ENCODE measurements at regions not wholly inside any gene's neighbourhood (a gene's known extent, or its start where the extent isn't known, plus 50 kb on each side); places are given as distances from the start of the nearest gene placed in this dataset.

DNA sequence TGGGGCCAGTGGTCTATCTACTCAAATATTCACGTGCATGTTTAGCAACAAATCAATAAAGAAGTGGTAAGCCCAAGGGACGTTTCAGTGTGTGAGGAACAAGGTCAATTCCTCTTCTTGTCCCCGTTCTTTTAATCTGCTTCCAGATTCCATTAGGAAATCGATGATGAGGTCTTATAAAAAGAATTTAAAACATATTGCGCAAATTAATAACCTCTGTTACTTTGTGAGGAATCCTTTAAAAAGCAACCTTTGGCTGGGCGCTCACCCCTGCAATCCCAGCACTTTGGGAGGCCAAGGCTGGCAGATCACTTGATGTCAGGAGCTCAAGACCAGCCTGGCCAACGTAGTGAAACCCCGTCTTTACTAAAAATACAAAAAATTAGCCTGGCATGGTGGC lies 113.0 kb upstream of the TMPRSS2 start:
- TF ChIP-seq, protein P1, sequence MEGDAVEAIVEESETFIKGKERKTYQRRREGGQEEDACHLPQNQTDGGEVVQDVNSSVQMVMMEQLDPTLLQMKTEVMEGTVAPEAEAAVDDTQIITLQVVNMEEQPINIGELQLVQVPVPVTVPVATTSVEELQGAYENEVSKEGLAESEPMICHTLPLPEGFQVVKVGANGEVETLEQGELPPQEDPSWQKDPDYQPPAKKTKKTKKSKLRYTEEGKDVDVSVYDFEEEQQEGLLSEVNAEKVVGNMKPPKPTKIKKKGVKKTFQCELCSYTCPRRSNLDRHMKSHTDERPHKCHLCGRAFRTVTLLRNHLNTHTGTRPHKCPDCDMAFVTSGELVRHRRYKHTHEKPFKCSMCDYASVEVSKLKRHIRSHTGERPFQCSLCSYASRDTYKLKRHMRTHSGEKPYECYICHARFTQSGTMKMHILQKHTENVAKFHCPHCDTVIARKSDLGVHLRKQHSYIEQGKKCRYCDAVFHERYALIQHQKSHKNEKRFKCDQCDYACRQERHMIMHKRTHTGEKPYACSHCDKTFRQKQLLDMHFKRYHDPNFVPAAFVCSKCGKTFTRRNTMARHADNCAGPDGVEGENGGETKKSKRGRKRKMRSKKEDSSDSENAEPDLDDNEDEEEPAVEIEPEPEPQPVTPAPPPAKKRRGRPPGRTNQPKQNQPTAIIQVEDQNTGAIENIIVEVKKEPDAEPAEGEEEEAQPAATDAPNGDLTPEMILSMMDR (IDR thresholded peaks at IDR 0.05; ENCODE audit: low read depth, low read length, missing control alignments): no peak
- H3K4me3 ChIP-seq (ENCODE audit: low read depth, low read length): no peak overlapping the region
- DNase-seq (ENCODE audit: low read depth): no peak

- TF ChIP-seq, protein P1 (IDR thresholded peaks at IDR 0.05; ENCODE audit: low read depth, low read length, missing control alignments): no peak
- no peak overlapping the region for H3K4me3 ChIP-seq (ENCODE audit: low read depth, low read length)
- no peak for DNase-seq (ENCODE audit: low read depth)
Measured at GRCh38 chr21:41620541-41620940, 112.6 kb upstream of the TMPRSS2 start.

DNA sequence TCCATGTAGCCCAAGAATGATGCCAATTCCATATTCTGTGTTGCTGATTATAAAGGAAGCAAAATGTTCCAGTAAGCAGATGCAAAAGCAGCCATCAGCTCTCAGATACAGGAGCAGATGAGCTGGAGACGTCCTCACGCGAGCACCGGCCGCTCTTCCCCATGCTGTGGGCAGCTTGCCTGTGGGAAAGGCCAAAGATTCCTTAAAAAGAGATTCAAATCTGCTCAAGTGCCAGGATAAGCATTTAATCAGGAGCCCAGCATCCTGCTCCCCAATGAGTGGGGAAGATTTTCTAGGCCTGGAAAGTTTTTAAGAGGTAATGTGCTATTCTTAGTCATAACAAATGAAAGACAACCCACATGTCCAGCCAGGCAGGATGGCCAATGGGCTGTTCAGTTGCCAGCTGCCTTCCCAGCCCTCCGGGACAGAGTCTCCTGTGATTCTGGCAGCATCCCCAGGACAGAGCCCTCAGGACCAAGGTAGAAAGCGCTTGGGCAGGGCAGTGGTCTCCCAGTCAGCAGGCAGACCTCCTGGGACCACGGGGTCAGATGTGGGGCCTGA lies 108.2 kb upstream of the TMPRSS2 start:
- no peak overlapping the region for H3K4me3 ChIP-seq (ENCODE audit: low read depth, low read length)
- DNase-seq (ENCODE audit: low read depth): no peak
- TF ChIP-seq, protein P1 (IDR thresholded peaks at IDR 0.05; ENCODE audit: low read depth, low read length, missing control alignments): no peak

DNA sequence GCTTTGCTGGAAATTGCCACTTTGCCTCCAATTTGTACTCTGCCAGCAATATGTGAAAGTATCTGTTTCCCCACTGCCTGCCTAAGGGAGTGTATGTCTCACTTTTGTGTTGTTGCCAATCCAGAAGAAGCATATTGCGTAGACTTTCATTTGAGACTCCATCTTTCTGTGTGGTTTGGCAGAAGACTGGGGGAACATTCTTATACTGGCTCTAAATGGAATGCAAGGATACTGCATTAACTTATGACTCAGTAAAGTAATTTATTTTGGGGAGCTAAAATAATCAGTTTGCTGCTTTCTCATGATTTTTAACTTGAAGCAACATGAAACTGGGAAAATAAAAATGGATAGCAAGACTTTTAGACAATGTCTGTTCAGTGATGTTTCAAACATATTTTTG lies 107.7 kb upstream of the TMPRSS2 start:
- H3K4me3 ChIP-seq (ENCODE audit: low read depth, low read length): no peak overlapping the region
- no peak for DNase-seq (ENCODE audit: low read depth)
- TF ChIP-seq, protein P1 (IDR thresholded peaks at IDR 0.05; ENCODE audit: low read depth, low read length, missing control alignments): no peak

GRCh38 chr21:41614511-41614910 lies 106.6 kb upstream of the TMPRSS2 start:
- H3K4me3 ChIP-seq (ENCODE audit: low read depth, low read length): no peak overlapping the region
- no peak for DNase-seq (ENCODE audit: low read depth)
- TF ChIP-seq, protein P1 (IDR thresholded peaks at IDR 0.05; ENCODE audit: low read depth, low read length, missing control alignments): no peak

DNA sequence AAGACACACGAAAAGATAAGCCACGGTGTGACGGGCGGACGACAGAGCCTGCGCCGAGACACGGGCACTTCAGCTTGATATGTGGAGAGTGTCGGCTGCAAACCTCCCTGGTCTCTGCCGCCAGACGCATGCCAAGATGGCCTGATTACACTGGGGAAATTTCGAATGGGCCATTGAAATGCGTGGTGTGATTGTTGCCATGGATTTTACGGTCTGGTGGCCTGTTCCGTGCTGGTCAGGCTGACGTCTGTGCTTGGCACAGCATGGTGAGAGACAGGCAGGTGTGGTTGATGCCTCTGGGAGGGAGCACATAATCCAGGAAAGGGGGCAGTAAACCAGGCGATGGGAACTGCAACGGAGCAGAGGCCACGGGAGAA lies 105.6 kb upstream of the TMPRSS2 start:
- TF ChIP-seq, protein P1 (IDR thresholded peaks at IDR 0.05; ENCODE audit: low read depth, low read length, missing control alignments): no peak
- no peak for DNase-seq (ENCODE audit: low read depth)
- no peak overlapping the region for H3K4me3 ChIP-seq (ENCODE audit: low read depth, low read length)
